ENCODE measurements at regions not wholly inside any gene's neighbourhood (a gene's known extent, or its start where the extent isn't known, plus 50 kb on each side); places are given as distances from the start of the nearest gene placed in this dataset.

GRCh38 chr13:111938741-111939665 lies 127.9 kb upstream of the SOX1 start:
- Mint-ChIP-seq H3K27me3 (peaks cover 13% of the 10 kb centered on the region), H3K36me3 (ENCODE audit: low read depth) (no peaks in the 10 kb centered on the region), H3K27ac (no peak overlapping the region), H3K9me3 (no peaks in the 10 kb centered on the region), H3K4me1 (ENCODE audit: low read depth) (no peaks in the 10 kb centered on the region), H3K4me3 (no peak overlapping the region)
- no peak for DNase-seq
- POLR2A ChIA-PET, result no interaction called here
- intact Hi-C loops (cut with micrococcal nuclease), result no loop called here
- ATAC-seq, result no peak
- no peak for TF ChIP-seq CTCF (IDR thresholded peaks at IDR 0.05)
- CTCF ChIA-PET, result no interaction called here

DNA sequence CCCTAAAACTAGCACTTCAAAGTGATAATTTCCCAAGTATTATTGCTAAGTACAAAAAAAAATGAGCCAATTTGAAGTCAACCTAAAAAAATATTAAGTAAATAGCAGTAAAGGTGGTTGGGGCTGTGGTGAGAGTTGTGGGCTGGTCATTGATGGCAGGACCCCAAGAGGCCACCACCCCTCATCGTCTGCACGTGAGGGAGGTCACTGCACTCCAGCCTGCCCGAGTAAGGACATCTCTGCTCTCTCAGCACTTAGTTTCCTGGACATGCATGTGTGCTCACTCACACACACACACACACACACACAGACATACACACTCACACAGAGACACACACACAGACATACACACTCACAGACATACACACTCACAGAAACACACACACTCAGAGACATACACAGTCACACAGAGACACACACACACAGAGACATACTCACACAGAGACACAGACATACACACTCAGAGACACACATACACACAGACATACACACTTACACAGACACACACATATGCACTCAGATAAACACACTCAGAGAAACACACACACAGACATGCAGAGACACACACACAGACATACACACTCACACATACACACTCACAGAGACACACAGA lies 127.2 kb upstream of the SOX1 start:
- H3K4me1 Mint-ChIP-seq (ENCODE audit: low read depth), result no peaks in the 10 kb centered on the region
- ATAC-seq, result no peak
- no peak for DNase-seq

DNA sequence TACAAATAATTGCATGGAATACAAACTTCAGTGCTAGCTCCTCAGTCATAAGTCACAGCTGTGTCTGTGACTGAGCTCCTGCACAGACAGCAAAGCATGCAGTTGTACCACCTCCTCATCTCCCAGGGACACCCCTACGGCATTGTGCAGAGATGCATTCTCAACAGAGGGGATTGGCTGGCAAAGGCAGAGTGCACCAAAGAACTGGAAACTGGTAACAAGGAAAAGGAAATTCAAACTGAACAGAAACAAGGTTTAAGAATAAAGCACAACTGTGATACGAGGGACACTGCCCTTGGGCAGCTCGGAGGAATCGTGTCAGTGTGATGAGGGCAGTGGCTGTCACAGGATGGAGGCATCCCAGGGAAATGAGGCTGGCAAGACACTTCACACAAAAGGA lies 126.1 kb upstream of the SOX1 start:
- no peaks in the 10 kb centered on the region for H3K4me1 Mint-ChIP-seq (ENCODE audit: low read depth)
- ATAC-seq (no peak), DNase-seq (no peak)
- H3K36me3 Mint-ChIP-seq (ENCODE audit: low read depth), result no peaks in the 10 kb centered on the region
- no peaks in the 10 kb centered on the region for H3K9me3 Mint-ChIP-seq
- no peak overlapping the region for H3K27ac Mint-ChIP-seq
- no peak overlapping the region for H3K4me3 Mint-ChIP-seq
- intact Hi-C loops (cut with micrococcal nuclease), result no loop called here
- TF ChIP-seq CTCF (IDR thresholded peaks at IDR 0.05), result no peak
- H3K27me3 Mint-ChIP-seq, result peaks cover 13% of the 10 kb centered on the region
- ChIA-PET POLR2A (no interaction called here), CTCF (no interaction called here)

More for the DNA sequence above, 127.2 kb upstream of the SOX1 start:
- H3K36me3 Mint-ChIP-seq (ENCODE audit: low read depth), result no peaks in the 10 kb centered on the region
- H3K27me3 Mint-ChIP-seq, result peaks cover 13% of the 10 kb centered on the region
- no peak overlapping the region for H3K27ac Mint-ChIP-seq
- H3K4me3 Mint-ChIP-seq, result no peak overlapping the region
- ChIA-PET POLR2A (no interaction called here), CTCF (no interaction called here)
- no peak for TF ChIP-seq CTCF (IDR thresholded peaks at IDR 0.05)
- intact Hi-C loops (cut with micrococcal nuclease), result no loop called here
- no peaks in the 10 kb centered on the region for H3K9me3 Mint-ChIP-seq

GRCh38 chr13:111941845-111942447 lies 125.0 kb upstream of the SOX1 start:
- ChIA-PET POLR2A (no interaction called here), CTCF (no interaction called here)
- DNase-seq (no peak), ATAC-seq (no peak)
- Mint-ChIP-seq H3K9me3 (no peaks in the 10 kb centered on the region), H3K27me3 (peaks cover 13% of the 10 kb centered on the region), H3K4me3 (no peak overlapping the region), H3K4me1 (ENCODE audit: low read depth) (no peaks in the 10 kb centered on the region), H3K27ac (no peak overlapping the region), H3K36me3 (ENCODE audit: low read depth) (no peaks in the 10 kb centered on the region)
- TF ChIP-seq CTCF (IDR thresholded peaks at IDR 0.05), result no peak
- intact Hi-C loops (cut with micrococcal nuclease), result no loop called here

- no peak overlapping the region for H3K4me3 Mint-ChIP-seq
- ATAC-seq, result no peak
- H3K27me3 Mint-ChIP-seq, result peaks cover 9% of the 10 kb centered on the region
- H3K4me1 Mint-ChIP-seq (ENCODE audit: low read depth), result no peaks in the 10 kb centered on the region
- ChIA-PET CTCF (no interaction called here), POLR2A (no interaction called here)
- intact Hi-C loops (cut with micrococcal nuclease), result no loop called here
- H3K9me3 Mint-ChIP-seq, result no peaks in the 10 kb centered on the region
- no peaks in the 10 kb centered on the region for H3K36me3 Mint-ChIP-seq (ENCODE audit: low read depth)
- no peak overlapping the region for H3K27ac Mint-ChIP-seq
- TF ChIP-seq CTCF (IDR thresholded peaks at IDR 0.05), result no peak
- no peak for DNase-seq
Observed at GRCh38 chr13:111943229-111943795, 123.6 kb upstream of the SOX1 start.
